SKM-1 treated with dmso at 0.1 percent for 144 hours (cell line): ENCODE measurements at regions not wholly inside any gene's neighbourhood (a gene's known extent, or its start where the extent isn't known, plus 50 kb on each side); places are given as distances from the start of the nearest gene placed in this dataset.

Experiments
- DNase-seq: peaks from one replicate; lab custom pipeline; 2025; ENCODE audit not compliant: unreplicated experiment; lab: John Stamatoyannopoulos, UW

DNA sequence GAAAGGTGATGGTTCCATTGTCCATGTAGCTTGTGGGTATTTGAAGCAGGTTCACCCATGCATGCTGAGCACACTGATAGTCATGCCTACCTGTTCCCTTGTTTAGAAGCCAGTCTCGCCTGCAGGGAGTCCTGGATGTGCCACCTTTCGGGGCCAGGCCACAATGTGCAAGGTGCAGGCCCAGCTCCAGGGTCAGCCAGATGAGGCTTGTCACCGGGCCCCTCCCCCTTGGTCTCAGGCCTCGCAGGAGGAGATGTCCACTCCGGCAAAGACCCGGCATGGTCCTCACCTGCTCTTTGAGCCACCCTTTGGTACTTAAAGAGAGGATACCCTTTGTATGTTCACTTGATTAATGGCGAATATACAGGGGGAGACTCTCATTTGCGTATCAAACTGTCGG, 140.4 kb upstream of the RTL1 start:
- no peak for DNase-seq

DNA sequence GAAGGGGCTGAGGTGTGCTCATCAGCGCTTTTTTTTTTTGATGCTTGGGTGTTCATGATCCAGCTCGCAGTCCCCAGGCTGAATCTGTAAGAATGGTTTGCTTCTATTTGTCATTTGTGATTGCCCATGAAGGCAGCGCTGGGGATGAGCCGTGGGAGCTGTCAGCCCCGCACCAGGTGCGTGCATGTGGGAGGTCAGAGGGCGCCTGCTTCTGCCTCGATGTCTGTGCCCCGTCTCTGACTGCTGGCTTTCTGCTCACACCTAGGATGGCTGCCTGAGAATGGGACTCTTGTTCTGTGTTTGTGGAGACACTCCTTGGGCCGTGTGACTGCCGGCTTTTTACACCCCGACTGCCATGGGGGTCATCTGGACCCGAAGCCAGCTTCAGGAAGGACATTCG, 141.2 kb upstream of the RTL1 start:
- DNase-seq: no peak

DNA sequence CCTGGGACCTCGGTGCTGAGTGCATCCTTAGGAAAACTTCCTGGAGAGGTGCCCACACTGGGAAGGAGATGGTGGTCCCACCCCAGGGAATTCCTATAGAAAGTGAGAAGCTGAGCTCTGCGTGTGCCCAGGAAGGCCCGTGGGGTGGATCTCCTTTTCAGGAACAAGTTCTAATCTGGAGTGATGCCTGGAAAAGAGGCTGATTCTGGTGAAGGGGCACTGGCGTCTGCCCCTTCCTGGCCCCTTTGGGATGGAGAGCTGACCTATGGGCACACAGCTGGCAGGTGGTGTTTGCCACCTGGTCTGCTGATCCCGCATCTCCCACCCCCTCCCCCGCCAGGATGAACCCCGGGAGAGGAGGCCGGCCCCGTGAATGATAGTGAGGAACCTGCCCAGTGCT, 142.0 kb upstream of the RTL1 start:
- no peak for DNase-seq

DNA sequence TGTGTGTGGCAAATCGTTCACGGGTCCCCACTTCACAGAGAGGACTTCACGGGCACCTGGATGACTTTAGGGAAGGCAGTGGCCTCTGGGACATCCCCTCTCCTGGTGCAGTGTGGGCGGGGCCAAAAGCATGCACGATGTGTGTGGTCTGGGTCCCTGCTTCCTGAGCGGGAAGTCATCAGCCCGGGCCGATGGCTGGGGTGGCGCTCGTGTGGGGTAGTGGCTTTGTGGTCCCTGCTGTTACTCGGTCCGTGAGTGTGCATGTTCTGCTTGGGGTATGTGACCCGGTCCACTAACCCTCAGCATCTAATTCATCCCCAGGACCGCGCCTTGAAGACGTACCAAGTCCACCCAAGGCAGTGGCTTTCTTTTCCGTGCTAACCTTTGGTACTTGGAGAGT, 142.5 kb upstream of the RTL1 start:
- DNase-seq: no peak

DNA sequence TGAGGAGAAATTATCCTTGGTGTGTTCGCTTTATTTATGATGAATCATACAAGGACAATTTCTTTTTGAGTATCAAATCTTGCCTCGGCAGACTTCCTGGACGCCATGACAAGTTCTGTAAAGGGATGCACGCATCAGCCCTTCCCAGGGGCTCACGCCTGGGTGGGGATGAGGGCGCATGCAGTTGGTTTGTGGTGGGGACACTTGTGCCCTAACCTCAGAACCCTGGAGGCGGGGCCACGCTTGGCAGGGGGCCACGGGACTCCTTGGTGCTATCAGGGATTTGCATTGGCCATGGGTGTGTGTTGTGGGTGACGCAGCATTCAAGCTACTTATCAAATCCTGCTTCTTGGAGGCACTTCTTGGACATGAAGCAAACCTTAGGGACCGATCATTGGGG, 143.8 kb upstream of the RTL1 start:
- no peak for DNase-seq

GRCh38 chr14:101048766-101049165, 145.2 kb upstream of the RTL1 start:
- DNase-seq: no peak

GRCh38 chr14:101049511-101049910, 146.0 kb upstream of the RTL1 start:
- no peak for DNase-seq

- no peak for DNase-seq
These were observed 146.4 kb upstream of the RTL1 start for GRCh38 chr14:101049942-101050341.

DNA sequence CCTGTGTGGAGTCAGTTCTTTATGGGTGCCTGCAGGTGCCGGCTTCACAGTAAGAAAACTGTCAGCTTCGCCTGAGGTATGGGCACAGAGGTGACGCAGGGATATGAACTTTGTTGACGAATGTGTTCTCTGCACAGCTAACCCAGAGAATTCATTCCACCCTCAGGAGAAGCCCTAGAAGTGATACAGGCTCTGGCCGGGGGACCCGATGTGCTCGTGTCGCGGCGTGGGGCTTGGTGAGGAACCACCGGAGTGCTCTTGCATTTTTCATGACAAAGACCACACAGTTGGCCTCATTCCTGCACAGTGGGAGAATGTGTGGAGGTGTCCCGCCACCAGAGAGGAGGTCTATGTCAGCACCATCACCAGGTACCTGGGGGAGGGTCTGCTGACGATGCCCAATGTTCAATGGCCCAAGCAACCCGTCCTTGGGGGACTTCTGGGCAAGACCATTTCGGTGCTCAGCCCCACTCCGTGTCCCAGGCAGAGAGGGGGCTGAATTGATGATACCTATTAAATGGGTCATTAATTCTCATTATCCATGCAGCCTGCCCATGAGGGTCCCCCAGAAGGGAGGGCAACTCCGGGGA, 147.5 kb upstream of the RTL1 start:
- DNase-seq: no peak

GRCh38 chr14:101054671-101055070, 151.1 kb upstream of the RTL1 start:
- DNase-seq: no peak

DNA sequence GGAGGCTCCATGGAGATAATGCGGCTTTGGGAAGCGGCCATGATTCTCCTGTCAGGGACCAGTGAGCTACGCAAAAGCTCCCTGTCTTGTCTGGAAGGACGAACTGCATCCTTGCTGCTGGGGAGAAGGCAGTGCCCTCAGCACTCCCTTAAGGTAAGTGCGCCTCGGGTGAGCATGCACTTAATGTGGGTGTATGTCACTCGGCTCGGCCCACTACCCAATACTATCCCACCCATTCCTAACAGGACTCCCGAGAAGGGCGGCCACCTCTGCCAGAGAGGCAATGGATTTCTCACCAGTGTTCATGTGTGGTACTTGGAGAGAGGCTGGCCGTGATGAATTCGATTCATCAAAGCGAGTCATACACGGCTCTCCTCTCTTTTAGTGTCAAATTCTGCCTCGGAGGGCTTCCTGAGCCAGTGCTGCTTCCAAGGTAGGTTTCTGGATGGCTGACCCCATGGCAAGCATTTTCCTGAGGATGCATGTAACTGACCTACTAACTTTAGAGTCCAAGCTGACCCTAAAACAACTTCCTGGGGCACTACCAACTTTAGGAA, 151.7 kb upstream of the RTL1 start:
- no peak for DNase-seq

GRCh38 chr14:101055776-101056374, 152.4 kb upstream of the RTL1 start:
- DNase-seq: no peak

DNA sequence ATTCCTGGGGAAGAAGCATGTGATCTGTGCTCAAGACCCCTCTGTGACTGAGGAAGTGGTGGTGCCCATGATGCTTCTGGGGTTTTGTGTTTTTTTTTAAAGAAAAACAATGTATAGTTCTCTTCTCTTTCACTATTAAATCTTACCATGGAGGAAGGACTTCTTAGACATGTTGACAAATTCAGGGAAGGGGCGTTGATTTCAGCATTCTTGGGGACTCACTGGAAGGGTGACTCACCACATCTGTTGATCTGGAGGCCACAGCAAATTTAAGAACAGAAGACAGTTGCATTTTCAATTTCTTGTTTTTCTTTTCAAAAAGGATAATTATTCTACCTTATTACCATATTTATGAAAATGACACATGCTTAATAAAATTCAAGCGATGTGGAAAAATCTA, 152.9 kb upstream of the RTL1 start:
- no peak for DNase-seq

- DNase-seq: no peak
These were observed 153.9 kb upstream of the RTL1 start for GRCh38 chr14:101057394-101057793.

- no peak for DNase-seq
These were observed 155.0 kb upstream of the RTL1 start for GRCh38 chr14:101058571-101058970.

- no peak for DNase-seq
These were observed 156.7 kb upstream of the RTL1 start for GRCh38 chr14:101060171-101060601.

GRCh38 chr14:101061411-101062064, 158.0 kb upstream of the RTL1 start:
- no peak for DNase-seq

DNA sequence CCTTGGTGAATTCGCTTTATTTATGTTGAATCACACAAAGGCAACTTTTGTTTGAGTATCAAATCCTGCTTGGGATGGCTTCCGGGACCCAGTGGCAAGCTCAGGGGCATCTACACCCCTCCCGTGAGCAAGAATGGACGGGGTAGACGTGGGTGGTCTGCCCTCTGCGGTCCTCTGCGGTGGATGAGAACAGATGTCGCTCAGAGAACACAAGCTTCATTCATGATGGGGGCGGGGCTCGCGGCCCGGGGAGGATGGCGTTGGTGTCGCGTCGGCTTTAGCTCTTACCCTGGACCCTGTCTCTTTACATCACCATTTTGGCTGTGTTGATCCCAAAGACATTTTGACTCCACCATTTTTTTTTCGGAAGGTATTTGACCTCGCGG, 158.5 kb upstream of the RTL1 start:
- DNase-seq: no peak

DNA sequence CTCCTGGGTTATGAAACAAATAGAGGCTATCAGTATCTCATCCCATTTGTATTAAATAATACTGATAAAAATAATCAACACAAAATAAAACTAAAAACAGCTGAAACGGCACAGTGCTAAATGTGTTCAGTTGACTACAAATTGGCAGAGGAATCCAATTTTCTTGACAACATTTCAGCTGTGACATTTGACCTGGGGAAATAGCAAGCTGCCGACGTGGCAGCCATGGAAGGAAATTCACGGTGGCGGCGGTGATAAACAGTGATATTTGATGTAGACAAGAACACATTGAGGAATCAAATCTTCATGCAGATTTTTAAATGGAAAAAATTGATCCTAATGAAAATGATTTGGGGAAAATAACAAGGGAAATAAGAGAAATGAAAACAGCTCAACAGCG, 159.1 kb upstream of the RTL1 start:
- no peak for DNase-seq

- no peak for DNase-seq
These were observed 159.6 kb upstream of the RTL1 start for GRCh38 chr14:101063121-101063520.

- no peak for DNase-seq
These were observed 160.7 kb upstream of the RTL1 start for GRCh38 chr14:101064121-101064661.

DNA sequence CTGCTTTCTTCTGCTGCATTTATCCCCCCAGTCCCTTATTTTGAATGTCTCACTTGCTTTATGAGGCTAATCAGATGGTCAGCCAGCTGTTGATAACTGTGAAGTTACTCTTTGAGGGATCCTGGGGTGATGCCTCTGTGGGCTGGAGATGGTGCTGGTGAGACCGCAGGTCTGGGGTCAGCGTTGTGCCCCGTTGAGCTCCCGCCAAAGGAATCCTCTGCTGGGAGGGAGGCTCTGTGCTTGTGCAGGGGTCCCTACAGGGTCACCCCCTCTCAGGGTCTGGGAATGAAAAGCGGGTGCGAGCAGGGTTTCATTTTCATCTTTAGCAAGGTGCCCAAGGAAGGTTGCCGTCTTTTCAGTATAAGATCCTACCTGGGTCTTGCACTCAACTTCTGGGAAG, 161.2 kb upstream of the RTL1 start:
- no peak for DNase-seq
